ENCODE measurements at regions not wholly inside any gene's neighbourhood (a gene's known extent, or its start where the extent isn't known, plus 50 kb on each side); places are given as distances from the start of the nearest gene placed in this dataset.

DNA sequence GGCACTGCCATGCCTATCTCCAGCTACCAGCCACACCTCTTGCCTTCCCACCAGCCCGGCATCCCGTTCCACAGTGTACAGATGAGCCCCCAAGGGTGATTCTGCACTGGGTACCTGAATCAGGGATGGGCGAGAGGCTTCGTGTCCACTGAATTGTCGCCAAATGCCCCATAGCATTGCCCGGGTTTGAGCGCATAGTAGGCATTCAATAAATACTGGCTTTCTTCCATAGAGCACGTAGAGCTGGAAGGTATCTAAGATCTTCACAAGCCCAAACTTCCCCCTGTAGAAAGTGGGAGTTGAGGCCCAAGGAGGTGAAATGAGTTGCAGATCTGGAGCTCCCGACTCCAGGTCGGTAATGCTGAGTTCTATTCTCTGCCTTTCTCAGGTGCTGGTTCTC is 358.7 kb downstream of the LPIN1 start:
- TF ChIP-seq SMC3 (IDR thresholded peaks at IDR 0.05) (no peak), ZFP36 (IDR thresholded peaks at IDR 0.05; ENCODE audit: borderline replicate concordance, partially characterized antibody) (no peak), RNF2 (IDR thresholded peaks at IDR 0.05; ENCODE audit: borderline replicate concordance, low read depth) (no peak), CHD4 (IDR thresholded peaks at IDR 0.05; ENCODE audit: borderline replicate concordance) (no peak)
- TF ChIP-seq, protein P1, sequence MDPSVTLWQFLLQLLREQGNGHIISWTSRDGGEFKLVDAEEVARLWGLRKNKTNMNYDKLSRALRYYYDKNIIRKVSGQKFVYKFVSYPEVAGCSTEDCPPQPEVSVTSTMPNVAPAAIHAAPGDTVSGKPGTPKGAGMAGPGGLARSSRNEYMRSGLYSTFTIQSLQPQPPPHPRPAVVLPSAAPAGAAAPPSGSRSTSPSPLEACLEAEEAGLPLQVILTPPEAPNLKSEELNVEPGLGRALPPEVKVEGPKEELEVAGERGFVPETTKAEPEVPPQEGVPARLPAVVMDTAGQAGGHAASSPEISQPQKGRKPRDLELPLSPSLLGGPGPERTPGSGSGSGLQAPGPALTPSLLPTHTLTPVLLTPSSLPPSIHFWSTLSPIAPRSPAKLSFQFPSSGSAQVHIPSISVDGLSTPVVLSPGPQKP (IDR thresholded peaks at IDR 0.05; ENCODE audit: low read depth, low read length) = no peak
- Histone ChIP-seq H3K27ac (no peak overlapping the region), H3K4me2 (no peak overlapping the region), H3K9me3 (no peaks in the 10 kb centered on the region), H3K4me3 (no peak overlapping the region), H3K4me1 (peaks cover 11% of the 10 kb centered on the region)
- DNase-seq (ENCODE audit: low read depth in 1 of 2, low spot score in 1 of 2) (no peak), FAIRE-seq (no peak), ATAC-seq (no peak)
- ChIA-PET POLR2A (no interaction called here), CTCF (no interaction called here)
- 75% methylated on average over 10 of the region's 10 CpGs for WGBS (ENCODE audit: missing lambda C conversion rate)

DNA sequence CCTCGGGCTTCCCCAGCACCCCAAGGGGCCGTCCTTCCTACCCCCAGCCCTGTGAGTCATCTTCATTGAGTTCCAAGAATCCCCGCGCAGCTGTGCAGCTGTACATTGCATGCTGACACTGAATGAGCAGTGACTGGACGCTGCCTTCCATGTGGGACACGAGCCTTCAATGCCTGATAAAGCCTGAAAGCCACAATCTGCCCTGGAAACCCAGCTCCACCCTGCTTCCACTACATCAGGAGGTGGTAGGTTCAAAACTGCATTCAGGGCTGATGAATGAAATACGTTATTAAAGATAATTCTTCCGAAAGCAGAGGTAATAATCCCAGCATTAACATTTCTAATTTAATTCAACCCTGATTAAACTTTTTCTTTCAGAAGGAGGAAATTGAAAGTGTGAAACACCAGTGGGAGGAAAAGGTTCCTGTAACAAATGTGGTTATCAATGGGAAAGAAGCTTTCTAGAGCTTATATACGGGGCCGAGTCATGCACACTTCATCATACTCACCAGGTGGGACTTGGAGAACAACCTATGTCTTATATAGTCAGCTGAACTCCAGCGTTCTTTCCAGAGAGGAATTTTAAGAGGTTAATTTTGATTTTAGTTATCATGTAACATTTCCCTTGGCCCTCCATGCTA is 360.1 kb downstream of the LPIN1 start:
- peak; percentile 61 to 63 for DNase-seq (ENCODE audit: low read depth in 1 of 2, low spot score in 1 of 2)
- peak overlapping the region in 1 of 2 experiments; percentile 67; a peak in 3 of 6 replicates for H3K27ac ChIP-seq
- ChIA-PET POLR2A (no interaction called here), CTCF (interaction anchor here (0.6 to 1.2 kb wide), 3 partner anchors 33 to 277 kb away, joined by 3 to 4 read pairs (median 3); no protein-coding TSS in a partner anchor)
- 0 out of 5 replicates have a peak, but pooled peaks of 1 of the 2 experiments have one; percentile 28 for TF ChIP-seq RAD21 (conservative IDR thresholded peaks at IDR 0.05 in 1 of 2, IDR thresholded peaks at IDR 0.05 in 1 of 2)
- 0 out of 5 replicates have a peak, but pooled peaks of 1 of the 2 experiments have one; percentile 36 for TF ChIP-seq JUN (IDR thresholded peaks at IDR 0.05)
- no peak for TF ChIP-seq ZSCAN20 (CRISPR knock-in tag; IDR thresholded peaks at IDR 0.05)
- TF ChIP-seq, protein P2, sequence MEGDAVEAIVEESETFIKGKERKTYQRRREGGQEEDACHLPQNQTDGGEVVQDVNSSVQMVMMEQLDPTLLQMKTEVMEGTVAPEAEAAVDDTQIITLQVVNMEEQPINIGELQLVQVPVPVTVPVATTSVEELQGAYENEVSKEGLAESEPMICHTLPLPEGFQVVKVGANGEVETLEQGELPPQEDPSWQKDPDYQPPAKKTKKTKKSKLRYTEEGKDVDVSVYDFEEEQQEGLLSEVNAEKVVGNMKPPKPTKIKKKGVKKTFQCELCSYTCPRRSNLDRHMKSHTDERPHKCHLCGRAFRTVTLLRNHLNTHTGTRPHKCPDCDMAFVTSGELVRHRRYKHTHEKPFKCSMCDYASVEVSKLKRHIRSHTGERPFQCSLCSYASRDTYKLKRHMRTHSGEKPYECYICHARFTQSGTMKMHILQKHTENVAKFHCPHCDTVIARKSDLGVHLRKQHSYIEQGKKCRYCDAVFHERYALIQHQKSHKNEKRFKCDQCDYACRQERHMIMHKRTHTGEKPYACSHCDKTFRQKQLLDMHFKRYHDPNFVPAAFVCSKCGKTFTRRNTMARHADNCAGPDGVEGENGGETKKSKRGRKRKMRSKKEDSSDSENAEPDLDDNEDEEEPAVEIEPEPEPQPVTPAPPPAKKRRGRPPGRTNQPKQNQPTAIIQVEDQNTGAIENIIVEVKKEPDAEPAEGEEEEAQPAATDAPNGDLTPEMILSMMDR (IDR thresholded peaks at IDR 0.05) = no peak
- TF ChIP-seq, protein P3, sequence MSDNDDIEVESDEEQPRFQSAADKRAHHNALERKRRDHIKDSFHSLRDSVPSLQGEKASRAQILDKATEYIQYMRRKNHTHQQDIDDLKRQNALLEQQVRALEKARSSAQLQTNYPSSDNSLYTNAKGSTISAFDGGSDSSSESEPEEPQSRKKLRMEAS (IDR thresholded peaks at IDR 0.05) = peak; percentile 74
- TF ChIP-seq FOSL2 (IDR thresholded peaks at IDR 0.05) = peak; percentile 76
- peak; percentile 74 for TF ChIP-seq FOSL2 (CRISPR knock-in tag; IDR thresholded peaks at IDR 0.05)
- peak; percentile 51; the same call in 1 of the 2 replicates for TF ChIP-seq GATA3 (IDR thresholded peaks at IDR 0.05; ENCODE audit: borderline replicate concordance)
- peak; percentile 60; the same call in 1 of the 2 replicates for TF ChIP-seq JUNB (IDR thresholded peaks at IDR 0.05)
- TF ChIP-seq RCOR1 (IDR thresholded peaks at IDR 0.05; ENCODE audit: low read depth, low read length) = no peak
- H3K4me1 ChIP-seq = peaks cover 11% of the 10 kb centered on the region
- WGBS (ENCODE audit: missing lambda C conversion rate) = 32% methylated on average over 11 of the region's 11 CpGs
- FAIRE-seq = no peak
- ATAC-seq = peak; percentile 93 to 98
- H3K4me3 ChIP-seq = no peak overlapping the region
- H3K9me3 ChIP-seq = no peaks in the 10 kb centered on the region
- H3K4me2 ChIP-seq = peak overlapping the region; percentile 52

DNA sequence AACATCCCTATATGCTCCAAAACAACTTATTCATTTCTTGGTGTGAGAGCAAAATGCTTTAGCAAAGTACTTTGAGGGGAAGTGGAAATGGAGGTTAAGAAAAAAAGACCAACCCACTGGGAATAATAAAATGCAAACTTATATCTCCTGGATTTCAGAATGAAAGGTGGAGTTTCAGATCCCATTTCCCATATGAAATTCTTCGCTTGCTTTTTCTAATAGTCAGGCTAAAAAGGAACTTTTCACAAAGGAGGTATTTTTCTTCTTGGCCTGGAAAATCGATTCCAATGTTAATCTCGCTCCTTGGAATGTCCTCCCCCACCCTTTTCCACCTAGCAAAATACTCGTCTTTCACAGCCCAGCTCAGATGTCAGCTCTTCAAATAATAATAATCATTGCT is 360.9 kb downstream of the LPIN1 start:
- Histone ChIP-seq H3K9me3 (no peaks in the 10 kb centered on the region), H3K4me1 (peaks cover 11% of the 10 kb centered on the region), H3K27ac (no peak overlapping the region), H3K4me2 (no peak overlapping the region), H3K4me3 (no peak overlapping the region)
- ChIA-PET CTCF (interaction anchor here (0.6 to 1.2 kb wide), 2 partner anchors 34 to 64 kb away, joined by 3 to 4 read pairs; no protein-coding TSS in a partner anchor), POLR2A (no interaction called here)
- FAIRE-seq = no peak
- WGBS (ENCODE audit: missing lambda C conversion rate) = 46% methylated on average over 4 of the region's 4 CpGs
- no peak for ATAC-seq
- DNase-seq (ENCODE audit: low read depth in 1 of 2, low spot score in 1 of 2) = no peak
- TF ChIP-seq BHLHE40 (IDR thresholded peaks at IDR 0.05; ENCODE audit: low read depth, low read length) (no peak), KDM5A (IDR thresholded peaks at IDR 0.05) (no peak), RFX5 (IDR thresholded peaks at IDR 0.05) (no peak), CBX8 (IDR thresholded peaks at IDR 0.05) (no peak), HOXA7 (CRISPR knock-in tag; IDR thresholded peaks at IDR 0.05) (no peak), CHD2 (IDR thresholded peaks at IDR 0.05; ENCODE audit: low read length, partially characterized antibody) (no peak), SMC3 (IDR thresholded peaks at IDR 0.05) (no peak)
- TF ChIP-seq, protein P4, sequence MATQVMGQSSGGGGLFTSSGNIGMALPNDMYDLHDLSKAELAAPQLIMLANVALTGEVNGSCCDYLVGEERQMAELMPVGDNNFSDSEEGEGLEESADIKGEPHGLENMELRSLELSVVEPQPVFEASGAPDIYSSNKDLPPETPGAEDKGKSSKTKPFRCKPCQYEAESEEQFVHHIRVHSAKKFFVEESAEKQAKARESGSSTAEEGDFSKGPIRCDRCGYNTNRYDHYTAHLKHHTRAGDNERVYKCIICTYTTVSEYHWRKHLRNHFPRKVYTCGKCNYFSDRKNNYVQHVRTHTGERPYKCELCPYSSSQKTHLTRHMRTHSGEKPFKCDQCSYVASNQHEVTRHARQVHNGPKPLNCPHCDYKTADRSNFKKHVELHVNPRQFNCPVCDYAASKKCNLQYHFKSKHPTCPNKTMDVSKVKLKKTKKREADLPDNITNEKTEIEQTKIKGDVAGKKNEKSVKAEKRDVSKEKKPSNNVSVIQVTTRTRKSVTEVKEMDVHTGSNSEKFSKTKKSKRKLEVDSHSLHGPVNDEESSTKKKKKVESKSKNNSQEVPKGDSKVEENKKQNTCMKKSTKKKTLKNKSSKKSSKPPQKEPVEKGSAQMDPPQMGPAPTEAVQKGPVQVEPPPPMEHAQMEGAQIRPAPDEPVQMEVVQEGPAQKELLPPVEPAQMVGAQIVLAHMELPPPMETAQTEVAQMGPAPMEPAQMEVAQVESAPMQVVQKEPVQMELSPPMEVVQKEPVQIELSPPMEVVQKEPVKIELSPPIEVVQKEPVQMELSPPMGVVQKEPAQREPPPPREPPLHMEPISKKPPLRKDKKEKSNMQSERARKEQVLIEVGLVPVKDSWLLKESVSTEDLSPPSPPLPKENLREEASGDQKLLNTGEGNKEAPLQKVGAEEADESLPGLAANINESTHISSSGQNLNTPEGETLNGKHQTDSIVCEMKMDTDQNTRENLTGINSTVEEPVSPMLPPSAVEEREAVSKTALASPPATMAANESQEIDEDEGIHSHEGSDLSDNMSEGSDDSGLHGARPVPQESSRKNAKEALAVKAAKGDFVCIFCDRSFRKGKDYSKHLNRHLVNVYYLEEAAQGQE (IDR thresholded peaks at IDR 0.05) = no peak
- TF ChIP-seq, protein P5, sequence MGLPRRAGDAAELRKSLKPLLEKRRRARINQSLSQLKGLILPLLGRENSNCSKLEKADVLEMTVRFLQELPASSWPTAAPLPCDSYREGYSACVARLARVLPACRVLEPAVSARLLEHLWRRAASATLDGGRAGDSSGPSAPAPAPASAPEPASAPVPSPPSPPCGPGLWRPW (IDR thresholded peaks at IDR 0.05) = no peak
- TF ChIP-seq, protein P6, sequence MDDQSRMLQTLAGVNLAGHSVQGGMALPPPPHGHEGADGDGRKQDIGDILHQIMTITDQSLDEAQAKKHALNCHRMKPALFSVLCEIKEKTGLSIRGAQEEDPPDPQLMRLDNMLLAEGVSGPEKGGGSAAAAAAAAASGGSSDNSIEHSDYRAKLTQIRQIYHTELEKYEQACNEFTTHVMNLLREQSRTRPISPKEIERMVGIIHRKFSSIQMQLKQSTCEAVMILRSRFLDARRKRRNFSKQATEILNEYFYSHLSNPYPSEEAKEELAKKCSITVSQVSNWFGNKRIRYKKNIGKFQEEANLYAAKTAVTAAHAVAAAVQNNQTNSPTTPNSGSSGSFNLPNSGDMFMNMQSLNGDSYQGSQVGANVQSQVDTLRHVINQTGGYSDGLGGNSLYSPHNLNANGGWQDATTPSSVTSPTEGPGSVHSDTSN (IDR thresholded peaks at IDR 0.05) = no peak
- TF ChIP-seq, protein P1 (IDR thresholded peaks at IDR 0.05; ENCODE audit: low read depth, low read length) = no peak

All from A549 (cell line).